Epithelial cell of esophagus (primary cell): ENCODE measurements at regions not wholly inside any gene's neighbourhood (a gene's known extent, or its start where the extent isn't known, plus 50 kb on each side); places are given as distances from the start of the nearest gene placed in this dataset.

Source experiments
- DNase-seq: peaks from one replicate; pipeline ENCODE4 v3.0.0; 2010; ENCODE audit warnings: low read depth
- H3K4me3 ChIP-seq: 2 replicates; pipeline ENCODE4 v1.5.1; 2011; ENCODE audit warnings: mild to moderate bottlenecking, low read length, control low read depth
- TF ChIP-seq, protein P1 (sequence below): IDR thresholded peaks from 2 replicates; pipeline ENCODE4 v1.5.1; 2011; ENCODE audit warnings: low read depth, mild to moderate bottlenecking, low read length, control low read depth, inconsistent platforms; ENCODE audit not compliant: insufficient read depth; ENCODE audit errors: missing control alignments

DNA sequence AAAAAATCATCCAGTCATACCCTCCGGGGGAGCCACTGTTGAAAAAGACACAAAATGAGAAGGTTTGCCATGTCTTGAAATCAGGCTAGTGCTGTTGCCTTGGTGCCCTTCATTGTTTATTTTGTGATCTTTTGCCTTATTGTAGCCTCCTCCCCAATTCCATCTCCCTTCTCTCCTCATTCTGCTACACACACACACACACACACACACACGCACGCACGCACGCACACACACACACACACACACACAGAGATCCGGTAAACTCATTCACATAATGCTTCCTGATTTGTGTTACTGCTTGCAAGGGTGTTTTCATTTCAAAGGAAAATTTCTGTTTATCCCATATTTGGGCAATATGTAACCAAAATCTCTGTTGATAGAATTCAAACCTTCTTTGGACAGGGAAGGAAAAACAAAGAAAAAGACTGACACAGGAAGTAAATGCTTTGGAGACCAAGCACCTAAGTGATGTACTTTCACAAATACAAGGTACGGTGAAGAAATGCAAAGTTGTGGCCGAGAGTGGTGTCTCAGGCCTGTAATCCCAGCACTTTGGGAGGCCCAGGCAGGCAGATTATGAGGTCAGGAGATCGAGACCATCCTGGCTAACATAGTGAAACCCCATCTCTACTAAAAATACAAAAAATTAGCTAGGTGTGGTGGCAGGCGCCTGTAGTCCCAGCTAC, 141.1 kb upstream of the CDK13 start:
- H3K4me3 ChIP-seq: no peak overlapping the region
- TF ChIP-seq, protein P1, sequence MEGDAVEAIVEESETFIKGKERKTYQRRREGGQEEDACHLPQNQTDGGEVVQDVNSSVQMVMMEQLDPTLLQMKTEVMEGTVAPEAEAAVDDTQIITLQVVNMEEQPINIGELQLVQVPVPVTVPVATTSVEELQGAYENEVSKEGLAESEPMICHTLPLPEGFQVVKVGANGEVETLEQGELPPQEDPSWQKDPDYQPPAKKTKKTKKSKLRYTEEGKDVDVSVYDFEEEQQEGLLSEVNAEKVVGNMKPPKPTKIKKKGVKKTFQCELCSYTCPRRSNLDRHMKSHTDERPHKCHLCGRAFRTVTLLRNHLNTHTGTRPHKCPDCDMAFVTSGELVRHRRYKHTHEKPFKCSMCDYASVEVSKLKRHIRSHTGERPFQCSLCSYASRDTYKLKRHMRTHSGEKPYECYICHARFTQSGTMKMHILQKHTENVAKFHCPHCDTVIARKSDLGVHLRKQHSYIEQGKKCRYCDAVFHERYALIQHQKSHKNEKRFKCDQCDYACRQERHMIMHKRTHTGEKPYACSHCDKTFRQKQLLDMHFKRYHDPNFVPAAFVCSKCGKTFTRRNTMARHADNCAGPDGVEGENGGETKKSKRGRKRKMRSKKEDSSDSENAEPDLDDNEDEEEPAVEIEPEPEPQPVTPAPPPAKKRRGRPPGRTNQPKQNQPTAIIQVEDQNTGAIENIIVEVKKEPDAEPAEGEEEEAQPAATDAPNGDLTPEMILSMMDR: no peak
- DNase-seq: no peak

DNA sequence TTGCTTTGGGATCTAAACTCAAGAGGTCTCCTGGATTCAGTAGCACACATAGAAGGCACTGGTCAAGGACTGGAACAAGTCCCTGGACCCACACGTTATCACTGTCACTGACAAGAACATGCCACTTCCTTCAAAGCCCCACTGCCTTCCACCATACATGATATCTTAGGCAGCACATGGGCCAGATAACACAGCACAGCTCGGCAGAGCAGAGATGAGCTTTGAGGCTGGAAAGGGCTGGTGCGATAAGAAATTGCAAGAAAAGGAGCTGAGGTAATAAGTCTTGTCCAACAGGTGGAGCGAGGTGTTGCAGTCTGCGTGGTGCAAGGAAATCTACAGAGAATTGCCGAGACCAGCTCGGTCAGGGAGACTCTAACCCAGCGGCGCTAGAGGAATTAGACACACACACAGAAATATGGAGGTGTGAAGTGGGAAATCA, 139.8 kb upstream of the CDK13 start:
- no peak overlapping the region for H3K4me3 ChIP-seq
- TF ChIP-seq, protein P1: peak; percentile 28
- DNase-seq: peak; percentile 51

DNA sequence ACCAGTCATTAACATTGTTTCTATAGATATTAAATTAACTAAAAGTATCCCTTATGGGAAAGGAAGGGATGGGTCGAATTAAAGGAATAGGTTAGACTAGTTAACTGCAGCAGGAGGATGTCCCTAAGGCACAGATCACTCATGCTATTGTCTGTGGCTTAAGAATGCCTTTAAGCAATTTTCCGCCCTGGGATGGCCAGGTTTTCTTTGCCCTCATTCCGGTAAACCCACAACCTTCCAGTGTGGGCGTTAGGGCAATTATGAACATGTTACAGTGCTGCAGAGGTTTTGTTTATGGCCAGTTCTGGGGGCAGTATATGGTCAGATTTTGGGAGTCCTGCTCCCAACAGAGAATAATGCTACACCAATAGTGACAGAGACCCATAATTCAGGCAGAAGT, 139.3 kb upstream of the CDK13 start:
- peak; percentile 69 for DNase-seq
- TF ChIP-seq, protein P1: no peak
- H3K4me3 ChIP-seq: no peak overlapping the region

DNA sequence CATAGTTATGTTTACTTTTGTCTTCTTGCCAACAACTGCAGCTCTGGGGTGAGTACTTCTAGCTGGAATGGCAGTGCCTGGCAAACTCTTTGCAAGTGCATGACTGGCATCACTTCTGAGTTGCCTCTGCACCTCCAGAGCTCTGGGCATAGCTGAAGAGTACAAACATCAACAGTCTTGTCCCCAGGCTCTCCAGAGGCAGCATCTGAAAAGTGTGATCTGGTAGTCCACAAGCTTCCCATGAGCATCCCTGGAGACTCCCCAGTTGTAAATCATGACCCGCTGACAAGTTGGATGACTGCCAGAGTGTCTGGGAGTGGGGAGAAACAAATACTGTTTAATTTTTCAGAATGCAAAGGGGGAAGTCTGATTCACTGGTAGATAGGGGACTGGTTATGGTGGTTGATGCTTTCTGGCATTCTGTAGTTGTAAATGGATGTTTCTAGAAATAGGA, 138.9 kb upstream of the CDK13 start:
- TF ChIP-seq, protein P1: no peak
- peak; percentile 77 for DNase-seq
- no peak overlapping the region for H3K4me3 ChIP-seq

DNA sequence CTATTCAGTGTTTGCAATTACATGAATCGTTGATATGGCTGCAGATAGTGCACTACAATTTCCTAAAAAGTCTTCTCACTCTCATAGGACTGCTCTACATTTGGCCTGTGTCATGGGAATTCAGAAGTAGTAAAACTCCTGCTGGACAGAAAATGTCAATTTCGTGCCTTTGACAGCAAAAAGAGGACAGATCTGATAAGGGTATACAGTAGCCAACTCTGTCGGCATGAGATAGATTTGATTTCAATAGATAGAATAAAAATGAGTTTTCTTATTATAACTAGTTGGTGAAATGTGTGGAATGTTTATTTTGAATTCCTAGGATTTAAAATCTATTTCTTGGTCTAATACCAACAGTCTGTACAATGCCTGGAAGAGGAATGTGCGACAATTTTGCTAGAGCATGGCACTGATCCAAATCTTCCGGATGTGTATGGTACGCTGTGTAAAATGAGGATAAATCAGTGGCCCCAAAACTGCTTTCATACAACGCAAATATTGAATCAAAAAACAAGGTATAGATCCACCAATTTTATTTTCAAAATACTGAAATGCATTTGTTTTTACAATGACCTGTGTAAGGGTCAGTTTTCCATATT, 133.5 kb upstream of the CDK13 start:
- no peak overlapping the region for H3K4me3 ChIP-seq
- TF ChIP-seq, protein P1: no peak
- no peak for DNase-seq

DNA sequence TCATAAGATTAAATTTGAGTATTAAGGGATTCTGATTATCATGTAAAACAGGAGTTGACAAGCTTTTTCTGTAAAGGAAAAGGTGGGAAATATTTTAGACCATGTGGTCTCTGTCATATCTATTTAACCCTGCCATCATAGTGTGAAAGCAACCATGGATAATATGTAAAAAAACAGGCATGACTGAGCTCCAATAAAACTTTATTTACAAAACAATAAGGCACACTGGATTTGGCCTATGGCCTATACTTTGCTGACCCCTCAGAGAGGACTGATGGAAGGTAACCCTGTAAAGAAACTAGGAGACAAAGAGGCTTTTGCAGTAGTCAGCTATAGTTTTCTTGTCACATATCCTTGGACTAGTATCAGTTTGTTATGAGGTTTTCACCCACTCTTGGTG, 130.5 kb upstream of the CDK13 start:
- H3K4me3 ChIP-seq: no peak overlapping the region
- no peak for DNase-seq
- TF ChIP-seq, protein P1: no peak
